Stimulated activated CD4-positive, alpha-beta T cell treated with anti-CD3 and anti-CD28 coated beads, Interleukin-12 subunit alpha, Interleukin-12 subunit beta, amount 100 ng/mL, for 24 hours (primary cell): ENCODE measurements at regions not wholly inside any gene's neighbourhood (a gene's known extent, or its start where the extent isn't known, plus 50 kb on each side); places are given as distances from the start of the nearest gene placed in this dataset.
"Not testable (repeated sequence)": the region's sequence is repeated elsewhere in the genome, so short reads cannot be mapped to it uniquely, and the experiment has no call there.

Experiments
- DNase-seq, 2 experiments: peaks; one replicate each; pipeline ENCODE4 v3.0.0-alpha.2; 2020; ENCODE audit warnings: low read depth in 2 of 2

- DNase-seq = no peak
Measured at GRCh38 chr10:129194181-129194870, 272.7 kb upstream of the MGMT start.

GRCh38 chr10:129199826-129200225 lies 267.2 kb upstream of the MGMT start:
- no peak for DNase-seq

DNA sequence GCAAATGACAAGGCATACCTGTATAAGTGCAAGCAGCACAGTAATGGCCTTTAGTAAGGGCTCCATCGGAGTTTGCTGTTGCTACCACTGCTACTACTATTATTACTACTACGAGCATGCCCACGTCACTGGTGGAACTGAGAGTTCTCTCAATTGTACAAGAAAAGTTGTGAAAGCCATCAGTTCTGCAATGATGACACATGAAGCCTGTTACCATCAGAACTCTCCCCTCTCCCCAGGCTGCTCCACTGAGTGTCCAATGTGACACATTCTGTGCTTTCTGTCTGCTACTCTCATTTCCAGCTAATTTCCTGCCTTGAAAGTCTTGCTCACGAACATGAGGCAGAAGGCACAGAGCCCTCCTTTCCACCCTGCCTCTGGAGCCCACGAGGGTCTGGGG lies 263.2 kb upstream of the MGMT start:
- DNase-seq = no peak

DNA sequence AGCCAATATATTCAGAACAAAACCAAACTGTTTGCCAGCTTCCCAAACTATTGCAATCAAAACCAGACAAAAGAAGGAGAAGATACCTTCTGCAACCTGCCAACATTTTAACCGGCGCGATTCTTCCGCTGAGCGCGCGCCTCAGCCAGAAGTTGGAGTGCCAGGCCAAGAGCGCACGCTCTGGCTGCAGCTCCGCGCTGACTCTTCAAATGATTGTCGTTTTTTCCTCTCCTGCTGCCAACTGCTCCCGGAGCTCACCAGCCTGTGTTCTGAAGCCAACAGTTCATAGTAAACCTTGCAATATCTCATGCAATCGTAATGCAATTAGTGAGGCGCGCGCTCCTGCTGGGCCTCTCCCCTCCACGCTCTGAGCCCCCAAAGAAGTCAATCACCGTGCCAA lies 259.7 kb upstream of the MGMT start:
- DNase-seq = no peak

DNA sequence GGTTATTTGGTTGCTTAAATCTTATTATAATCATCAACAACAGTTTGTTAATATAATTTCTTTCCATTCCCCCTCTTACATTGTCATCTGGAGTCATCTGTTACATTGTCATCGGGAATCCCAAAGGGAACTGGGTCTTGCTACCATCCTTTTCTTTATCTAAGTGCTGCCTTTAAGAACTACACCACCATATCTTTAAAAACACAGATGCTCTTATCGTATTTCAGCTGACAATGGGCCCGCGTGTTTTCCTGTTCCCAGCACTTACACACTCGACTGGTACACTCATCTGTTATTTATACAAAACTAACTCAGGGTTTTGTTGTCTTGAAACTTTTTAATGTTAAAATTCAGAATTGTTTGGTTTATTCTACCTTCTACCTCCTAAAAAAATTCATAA lies 256.2 kb upstream of the MGMT start:
- DNase-seq = no peak

- DNase-seq = no peak
Measured at GRCh38 chr10:129213256-129213655, 253.8 kb upstream of the MGMT start.

GRCh38 chr10:129213996-129214395 lies 253.0 kb upstream of the MGMT start:
- DNase-seq = not testable (repeated sequence)

DNA sequence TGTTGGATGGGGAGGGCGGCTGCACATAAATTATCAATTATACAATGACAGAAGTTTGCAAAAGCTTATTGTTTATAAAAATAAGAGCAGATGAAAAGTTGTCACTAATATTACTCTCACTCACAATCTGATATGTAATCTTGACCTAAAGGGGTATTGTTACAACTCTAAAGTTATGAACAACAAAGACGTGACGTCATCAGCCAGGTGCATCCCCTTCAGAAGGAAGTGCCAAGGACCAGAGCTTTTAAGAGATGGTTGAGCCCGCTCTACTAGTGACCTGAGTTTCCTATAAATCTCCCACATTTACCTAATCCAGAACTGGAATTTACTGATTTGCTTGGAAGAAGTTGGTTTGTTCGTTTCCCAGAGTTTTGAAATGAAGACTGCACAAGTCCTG lies 247.7 kb upstream of the MGMT start:
- DNase-seq = no peak

DNA sequence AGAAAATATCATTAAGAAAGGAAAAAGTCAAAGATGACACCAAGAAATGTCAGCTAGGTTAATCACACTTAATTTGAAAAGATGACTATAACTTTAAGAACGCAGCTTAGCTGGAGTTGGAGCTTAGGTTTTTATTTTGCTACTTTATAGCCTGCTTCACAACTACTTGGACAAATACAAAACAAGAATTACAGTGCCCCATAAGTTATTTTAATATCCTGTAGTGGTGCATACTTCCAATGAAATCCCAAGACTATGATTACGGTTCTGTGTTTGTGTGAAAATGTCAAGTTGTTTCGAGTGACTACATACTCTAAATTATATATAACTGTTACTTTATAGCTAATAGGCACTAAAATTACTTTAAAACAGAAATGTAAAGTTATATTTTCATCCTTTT lies 244.6 kb upstream of the MGMT start:
- DNase-seq = no peak

DNA sequence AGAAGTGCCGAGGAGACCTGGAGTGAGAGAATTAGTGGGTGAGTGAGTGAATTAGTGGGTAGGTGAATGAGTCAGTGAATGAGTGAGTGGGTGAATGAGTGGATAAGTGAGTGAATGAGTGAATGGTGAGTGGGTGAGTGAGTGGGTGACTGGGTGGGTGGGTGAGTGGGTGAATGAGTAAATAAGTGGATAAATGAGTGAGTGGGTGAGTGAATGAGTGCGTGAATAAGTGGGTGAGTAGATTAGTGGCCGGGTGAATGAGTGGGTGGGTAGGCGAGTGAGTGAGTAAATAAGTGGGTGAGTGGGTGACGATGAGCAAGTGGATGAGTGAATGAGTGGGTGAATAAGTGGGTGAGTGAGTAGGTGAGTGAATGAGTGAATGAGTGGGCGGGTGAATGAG lies 243.7 kb upstream of the MGMT start:
- DNase-seq = no peak

- DNase-seq = no peak
Measured at GRCh38 chr10:129224065-129224464, 243.0 kb upstream of the MGMT start.

DNA sequence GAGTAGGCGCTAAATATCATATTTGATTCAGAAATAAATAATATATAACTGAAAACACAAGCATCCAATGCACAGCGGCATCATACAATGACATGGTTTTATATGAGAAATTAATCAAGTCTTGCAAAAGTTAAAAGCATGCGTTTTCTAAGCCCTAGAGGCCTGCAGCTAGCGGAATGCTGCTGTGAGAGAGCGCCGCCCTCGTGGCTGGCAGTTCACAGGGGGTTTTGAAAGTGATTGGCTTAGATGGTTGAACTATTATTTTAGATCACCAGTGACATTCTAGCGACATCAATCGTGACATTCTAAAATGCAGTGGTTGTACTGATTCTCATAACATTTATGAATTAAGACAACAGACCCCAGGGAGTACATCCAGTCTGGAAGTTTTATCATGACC lies 235.2 kb upstream of the MGMT start:
- DNase-seq = no peak

DNA sequence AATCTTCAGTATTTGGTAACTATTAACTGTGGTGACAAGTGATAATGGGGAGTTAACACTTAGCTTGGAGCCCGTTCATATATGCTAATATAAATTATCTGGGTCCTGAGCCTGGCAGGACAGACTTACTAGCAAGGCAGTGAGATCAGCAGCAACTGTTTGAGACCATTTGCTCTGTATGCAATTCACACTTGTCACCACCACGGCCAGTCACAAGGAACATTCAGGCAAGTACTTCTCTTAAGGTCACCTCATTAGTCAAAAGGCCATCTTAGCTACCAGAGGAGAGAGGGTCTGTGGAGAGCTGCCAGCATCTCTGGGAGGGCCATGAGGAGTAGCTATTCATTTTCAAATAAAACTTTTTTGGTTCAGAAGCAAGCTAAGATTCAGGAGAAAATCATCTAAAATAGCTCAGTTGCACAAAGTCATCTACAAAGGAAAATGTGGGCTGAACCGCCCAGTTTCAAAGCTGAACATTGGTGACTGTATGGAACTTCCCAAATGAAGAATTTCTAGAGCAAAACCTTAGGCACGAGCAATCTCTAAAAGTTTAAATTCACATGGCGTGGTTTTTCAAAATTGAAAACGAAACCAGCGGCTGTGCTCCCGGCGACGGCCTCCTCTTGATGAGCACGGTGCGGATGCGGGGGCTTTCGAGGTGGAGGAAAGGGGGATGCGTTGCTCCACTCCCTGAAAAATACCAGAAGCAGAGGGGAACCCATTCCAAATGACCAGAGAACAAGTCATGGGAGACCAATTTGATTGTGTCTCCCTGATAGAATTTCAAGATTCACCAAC lies 233.5 kb upstream of the MGMT start:
- no peak for DNase-seq

GRCh38 chr10:129236274-129236691 lies 230.8 kb upstream of the MGMT start:
- DNase-seq = no peak

- DNase-seq = no peak
Measured at GRCh38 chr10:129241461-129241860, 225.6 kb upstream of the MGMT start.

- DNase-seq = no peak
Measured at GRCh38 chr10:129244298-129244697, 222.7 kb upstream of the MGMT start.

DNA sequence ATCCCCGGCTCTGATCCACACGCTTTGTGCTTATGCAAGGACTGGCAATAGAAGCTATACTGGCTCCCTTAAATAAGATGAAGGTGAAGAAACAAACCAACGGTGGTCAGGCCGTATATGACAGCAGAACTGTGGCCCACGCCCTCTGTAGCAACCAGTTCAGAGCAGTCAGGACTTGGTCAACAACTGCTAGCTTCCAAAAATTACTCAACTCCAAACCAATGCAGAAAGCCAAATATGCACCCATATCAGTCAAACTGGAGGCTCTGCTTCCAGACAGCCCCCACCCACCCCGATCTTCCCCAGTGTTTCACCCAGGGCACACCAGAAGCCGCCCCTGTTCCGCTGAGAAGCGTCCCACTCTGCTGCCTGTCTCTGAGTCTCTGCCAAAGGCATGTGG lies 222.3 kb upstream of the MGMT start:
- DNase-seq = no peak

- no peak for DNase-seq
Measured at GRCh38 chr10:129253161-129253864, 213.7 kb upstream of the MGMT start.

DNA sequence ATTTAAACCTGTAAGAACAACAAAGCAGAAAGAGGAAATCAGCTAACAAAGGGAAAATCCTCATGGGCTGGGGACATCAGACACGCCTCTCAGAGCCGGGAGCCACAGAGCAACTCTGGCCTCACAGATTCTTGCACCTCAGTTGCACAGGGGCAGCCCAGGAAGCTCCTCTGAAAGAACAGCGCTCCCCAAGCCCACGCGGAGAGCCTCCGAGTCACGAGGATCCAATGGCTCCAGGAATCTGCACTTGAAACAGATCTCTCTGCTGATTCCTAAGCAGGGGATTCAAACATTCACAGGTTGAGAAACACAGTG lies 213.2 kb upstream of the MGMT start:
- DNase-seq = no peak

DNA sequence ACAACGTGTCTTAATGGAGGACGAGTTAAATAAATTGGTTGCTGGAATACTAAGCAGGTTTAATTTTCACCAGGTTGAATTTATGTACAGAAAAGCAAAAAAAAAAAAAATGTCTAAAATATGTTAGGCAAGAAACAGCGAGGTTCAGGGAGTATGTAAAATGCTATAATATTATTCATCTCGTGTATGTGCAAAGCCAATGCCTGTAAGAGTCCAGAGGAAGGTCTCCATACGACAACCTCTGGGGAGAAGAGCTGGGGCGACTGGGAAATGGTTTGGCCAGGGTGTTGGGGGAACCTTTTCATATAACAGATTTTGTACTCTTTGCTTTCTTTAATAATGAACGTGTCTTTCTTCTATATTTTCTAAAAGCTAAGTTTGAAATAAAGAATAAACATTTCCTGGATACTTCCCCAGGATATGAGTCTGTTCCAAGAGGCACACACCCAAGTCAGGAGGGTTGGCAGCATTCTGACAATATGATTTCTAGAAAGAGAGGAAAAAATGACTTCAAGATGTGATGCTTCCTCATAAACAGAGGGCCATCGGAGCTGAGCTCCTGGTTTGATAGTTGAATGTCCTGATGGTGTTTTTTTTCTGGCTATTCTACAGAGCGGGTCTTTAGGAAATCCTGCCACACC lies 208.6 kb upstream of the MGMT start:
- DNase-seq = no peak

DNA sequence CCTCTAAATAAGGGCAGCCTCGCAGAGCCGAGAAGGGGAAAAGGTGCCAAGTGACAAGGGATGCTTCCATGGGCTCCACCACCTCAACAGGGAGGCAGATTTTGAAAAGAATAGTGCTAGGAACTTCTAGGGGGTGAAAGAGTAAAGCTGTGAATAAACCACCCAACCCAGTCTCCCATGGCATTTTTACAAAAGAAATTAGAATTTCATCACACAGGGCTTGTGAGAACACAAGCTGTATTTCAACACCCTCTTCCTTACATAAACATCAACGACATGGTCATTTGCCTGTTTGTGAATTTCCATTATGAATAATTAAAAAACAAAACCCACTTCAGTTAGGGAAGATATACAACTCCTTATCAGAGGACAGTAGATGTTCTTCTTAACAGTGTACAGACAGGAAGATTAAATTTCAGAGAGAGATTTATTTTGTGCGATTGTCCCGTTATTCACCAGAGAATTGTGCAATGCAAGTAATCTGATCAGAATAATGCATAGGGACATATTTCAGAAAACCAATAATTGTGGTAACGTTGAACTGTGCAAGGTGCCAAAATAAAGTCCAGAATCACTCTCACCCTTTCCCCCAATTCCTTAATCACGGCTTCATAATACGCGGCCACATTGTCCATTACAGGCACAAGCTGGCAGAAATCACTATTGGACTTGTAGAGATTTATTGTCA lies 207.8 kb upstream of the MGMT start:
- DNase-seq = no peak

GRCh38 chr10:129272176-129272575 lies 194.9 kb upstream of the MGMT start:
- no peak for DNase-seq
